ENCODE measurements at regions not wholly inside any gene's neighbourhood (a gene's known extent, or its start where the extent isn't known, plus 50 kb on each side); places are given as distances from the start of the nearest gene placed in this dataset.

DNA sequence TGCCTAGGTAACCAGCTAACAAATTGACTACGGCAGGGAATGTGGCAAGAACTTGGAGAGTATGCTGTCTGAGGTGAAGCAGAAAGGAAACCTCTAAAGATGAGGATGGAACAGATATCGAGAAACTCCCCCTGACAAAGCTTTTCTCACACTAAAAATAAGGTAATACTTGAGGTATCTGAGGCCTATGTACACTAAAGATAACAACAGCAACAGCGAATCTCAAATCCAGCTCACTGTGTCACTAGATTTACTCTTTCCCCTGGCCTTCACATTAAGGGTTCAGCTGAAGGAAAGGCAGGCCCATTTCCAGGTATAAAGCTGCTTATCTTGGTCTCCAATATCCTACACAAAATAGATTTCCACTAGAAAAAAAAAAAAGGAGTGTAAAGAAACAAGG is 518.0 kb downstream of the KCNT2 start:
- TF ChIP-seq EZH2 (IDR thresholded peaks at IDR 0.05; ENCODE audit: borderline replicate concordance, low read depth, low read length, severe bottlenecking) (no peak), MYC (IDR thresholded peaks at IDR 0.05; ENCODE audit: low read depth, low read length) (no peak), JUN (IDR thresholded peaks at IDR 0.05; ENCODE audit: borderline replicate concordance, insufficient read depth, insufficient read length, low read depth) (no peak), POLR2A (IDR thresholded peaks at IDR 0.05; ENCODE audit: low read depth, low read length) (no peak), POLR2AphosphoS5 (IDR thresholded peaks at IDR 0.05; ENCODE audit: insufficient read depth, low read depth, low read length) (no peak), GATA2 (IDR thresholded peaks at IDR 0.05; ENCODE audit: insufficient read depth, insufficient read length, low read depth, low read length) (no peak), FOS (IDR thresholded peaks at IDR 0.05; ENCODE audit: borderline replicate concordance, insufficient read depth, low read length) (no peak)
- TF ChIP-seq, protein P1, sequence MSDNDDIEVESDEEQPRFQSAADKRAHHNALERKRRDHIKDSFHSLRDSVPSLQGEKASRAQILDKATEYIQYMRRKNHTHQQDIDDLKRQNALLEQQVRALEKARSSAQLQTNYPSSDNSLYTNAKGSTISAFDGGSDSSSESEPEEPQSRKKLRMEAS (IDR thresholded peaks at IDR 0.05; ENCODE audit: insufficient read depth, insufficient read length): no peak
- TF ChIP-seq, protein P2, sequence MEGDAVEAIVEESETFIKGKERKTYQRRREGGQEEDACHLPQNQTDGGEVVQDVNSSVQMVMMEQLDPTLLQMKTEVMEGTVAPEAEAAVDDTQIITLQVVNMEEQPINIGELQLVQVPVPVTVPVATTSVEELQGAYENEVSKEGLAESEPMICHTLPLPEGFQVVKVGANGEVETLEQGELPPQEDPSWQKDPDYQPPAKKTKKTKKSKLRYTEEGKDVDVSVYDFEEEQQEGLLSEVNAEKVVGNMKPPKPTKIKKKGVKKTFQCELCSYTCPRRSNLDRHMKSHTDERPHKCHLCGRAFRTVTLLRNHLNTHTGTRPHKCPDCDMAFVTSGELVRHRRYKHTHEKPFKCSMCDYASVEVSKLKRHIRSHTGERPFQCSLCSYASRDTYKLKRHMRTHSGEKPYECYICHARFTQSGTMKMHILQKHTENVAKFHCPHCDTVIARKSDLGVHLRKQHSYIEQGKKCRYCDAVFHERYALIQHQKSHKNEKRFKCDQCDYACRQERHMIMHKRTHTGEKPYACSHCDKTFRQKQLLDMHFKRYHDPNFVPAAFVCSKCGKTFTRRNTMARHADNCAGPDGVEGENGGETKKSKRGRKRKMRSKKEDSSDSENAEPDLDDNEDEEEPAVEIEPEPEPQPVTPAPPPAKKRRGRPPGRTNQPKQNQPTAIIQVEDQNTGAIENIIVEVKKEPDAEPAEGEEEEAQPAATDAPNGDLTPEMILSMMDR (IDR thresholded peaks at IDR 0.05; ENCODE audit: extremely low read depth in 1 of 2, insufficient read depth in 1 of 2, low read depth in 1 of 2, low read length in 2 of 2): no peak
- intact Hi-C loops (cut with micrococcal nuclease) (no loop called here), dilution Hi-C loops (cut with MboI; ENCODE audit: extremely low pct_ligation_motif_present, low sequenced_read_pairs) (no loop called here)
- no peak overlapping the region for H3K4me2 ChIP-seq (ENCODE audit: insufficient read depth, low read length)
- no peak overlapping the region for H2AFZ ChIP-seq (ENCODE audit: low read depth, low read length)
- H3K36me3 ChIP-seq (ENCODE audit: control insufficient read depth in 2 of 2, extremely low read depth in 1 of 2, insufficient read depth in 2 of 2, low read length in 2 of 2): no peaks in the 10 kb centered on the region
- no peaks in the 10 kb centered on the region for H3K9me1 ChIP-seq (replicated peaks; ENCODE audit: control insufficient read depth, extremely low read depth, insufficient read depth, low read length)
- DNase-seq (ENCODE audit: low read depth, low spot score): no peak
- H3K27me3 ChIP-seq (ENCODE audit: control insufficient read depth in 2 of 2, insufficient read depth in 2 of 2, low read length in 2 of 2): no peaks in the 10 kb centered on the region
- H3K27ac ChIP-seq (ENCODE audit: insufficient read depth, low read depth, low read length): no peak overlapping the region
- no TSS peak for BruUV-seq (replicated peaks)
- H3K9ac ChIP-seq (replicated peaks; ENCODE audit: extremely low read depth, insufficient read depth, low read length): no peak overlapping the region
- H3K4me3 ChIP-seq (replicated peaks in 1 of 3; ENCODE audit: insufficient read depth in 1 of 3, low read depth in 1 of 3, low read length in 3 of 3): no peak overlapping the region
- FAIRE-seq: no peak
- no peaks in the 10 kb centered on the region for H4K20me1 ChIP-seq (replicated peaks; ENCODE audit: control insufficient read depth, extremely low read depth, insufficient read depth, low read length)
- no peaks in the 10 kb centered on the region for H3K79me2 ChIP-seq (ENCODE audit: control insufficient read depth, insufficient read depth, low read length)
- ChIA-PET CTCF (interaction anchor here (1.5 kb wide), 1 partner anchor 11 kb away, joined by 4 read pairs; no protein-coding TSS in a partner anchor), POLR2A (no interaction called here)
- H3K4me1 ChIP-seq (ENCODE audit: control insufficient read depth, extremely low read depth, insufficient read depth, low read length): no peaks in the 10 kb centered on the region
- H3K9me3 ChIP-seq (replicated peaks; ENCODE audit: control insufficient read depth, insufficient read depth, low read length): no peaks in the 10 kb centered on the region
